SK-N-MC (cell line): ENCODE measurements at regions not wholly inside any gene's neighbourhood (a gene's known extent, or its start where the extent isn't known, plus 50 kb on each side); places are given as distances from the start of the nearest gene placed in this dataset.

Experiments used
- FOXP2 ChIP-seq: optimal IDR thresholded peaks from 2 replicates; pipeline ENCODE3; 2011; ENCODE audit warnings: mild to moderate bottlenecking, moderate library complexity; ENCODE audit not compliant: insufficient read depth; ENCODE audit errors: extremely low read length, control extremely low read depth
- POLR2AphosphoS5 ChIP-seq: IDR thresholded peaks from 2 replicates; pipeline ENCODE4 v1.6.1; 2012; ENCODE audit warnings: mild to moderate bottlenecking, low read depth, low read length, borderline replicate concordance

DNA sequence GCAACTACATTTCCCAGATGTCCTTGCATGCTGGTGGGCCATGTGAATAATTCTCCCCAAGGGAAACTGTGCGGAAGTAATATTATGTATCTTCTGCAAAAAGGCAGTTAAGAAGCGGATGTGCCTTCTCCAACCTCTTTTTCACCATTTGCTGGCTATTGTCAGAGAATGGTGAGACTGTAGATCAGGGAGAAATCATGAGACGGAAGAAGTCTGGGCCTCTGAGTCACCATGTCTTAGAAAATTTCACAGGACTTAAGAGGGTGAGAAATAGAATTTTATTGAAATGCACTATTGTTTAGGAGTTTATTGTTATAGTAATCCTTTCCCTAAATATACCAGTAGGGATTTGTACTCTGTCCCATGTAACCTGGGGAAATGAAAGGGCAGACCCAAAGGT, 298.7 kb upstream of the ZC3H12C start:
- TF ChIP-seq FOXP2, result no peak
- no peak for TF ChIP-seq POLR2AphosphoS5
